HCT116 (cell line): ENCODE measurements at regions not wholly inside any gene's neighbourhood (a gene's known extent, or its start where the extent isn't known, plus 50 kb on each side); places are given as distances from the start of the nearest gene placed in this dataset.
"Not testable (repeated sequence)": the region's sequence is repeated elsewhere in the genome, so short reads cannot be mapped to it uniquely, and the experiment has no call there.

Experiments used
- ATAC-seq: fragments of 200-7000 bp; cut with Tn5 transposase; 2 replicates; pipeline ENCODE4 v1.9.1; 2020; ENCODE audit warnings: mild to moderate bottlenecking, moderate library complexity
- BruUV-seq: library from RNA; stranded (reverse); fragments of 400-500 nt; replicated peaks from 2 replicates; lab custom pipeline; 2021; lab: Mats Ljungman, UMichigan
- CTCF ChIA-PET: fragments of 300-600 bp; sonication (Branson Sonifier 250); formaldehyde crosslinking; loops from one replicate; lab custom pipeline; 2021; ENCODE audit warnings: antibody characterized with exemption; lab: Charles Lee
- POLR2A ChIA-PET: fragments of 300-600, 350-600 bp; sonication (Branson Sonifier 250); formaldehyde crosslinking; loops from one replicate; lab custom pipeline; 2021; ENCODE audit warnings: antibody characterized with exemption; lab: Charles Lee
- RAD21 ChIA-PET, 2 experiments: fragments of 300-600 bp; sonication (Branson Sonifier 250); formaldehyde crosslinking; loops; one replicate each; lab custom pipeline; 2023; ENCODE audit warnings: low total read pairs in 2 of 2; ENCODE audit not compliant: uncharacterized antibody in 2 of 2, unreplicated experiment in 2 of 2, low non-redundant PET in 1 of 2; lab: Charles Lee
- DNase-seq: peaks from one replicate; pipeline ENCODE4 v3.0.0-alpha.2; 2010; ENCODE audit warnings: low read depth, low spot score
- H2AFZ ChIP-seq: fragments of 200-600 bp; shearing (Covaris generic), sonication (generic); 2 replicates; pipeline ENCODE4 v1.6.1; 2017; ENCODE audit warnings: low read depth, mixed run types, mixed read lengths, antibody characterized with exemption, low read length; ENCODE audit not compliant: poor library complexity, severe bottlenecking
- H3K27ac ChIP-seq: 2 replicates; pipeline ENCODE4 v1.5.1; 2012; ENCODE audit warnings: low read depth, low read length
- H3K27me3 ChIP-seq: fragments of 200-600 bp; sonication (generic); 2 replicates; pipeline ENCODE4 v1.6.1; 2016; ENCODE audit warnings: mixed run types, low read length, mixed read lengths; ENCODE audit not compliant: insufficient read depth
- H3K36me3 ChIP-seq, 2 experiments: fragments of 200-500 bp in 1 of 2; fragments of 200-600 bp in 1 of 2; sonication (Bioruptor generic) in 1 of 2; sonication (generic) in 1 of 2; 2 replicates each; pipeline versions ENCODE4 v1.5.1 to v1.6.1; 2014 to 2016; ENCODE audit warnings: low read length in 2 of 2, inconsistent platforms in 1 of 2, mixed read lengths in 1 of 2, mixed run types in 1 of 2; ENCODE audit not compliant: insufficient read depth in 2 of 2, control insufficient read depth in 1 of 2
- H3K4me1 ChIP-seq, 2 experiments: fragments of 200-600 bp in 1 of 2; sonication (generic) in 1 of 2; 2 replicates each; pipeline versions ENCODE4 v1.5.1 to v1.6.1; 2012 to 2017; ENCODE audit warnings: low read length in 2 of 2, inconsistent platforms in 1 of 2, mild to moderate bottlenecking in 1 of 2, mixed read lengths in 1 of 2, mixed run types in 1 of 2, moderate library complexity in 1 of 2; ENCODE audit not compliant: insufficient read depth in 2 of 2, control insufficient read depth in 1 of 2
- H3K4me2 ChIP-seq: fragments of 200-600 bp; sonication (generic); 2 replicates; pipeline ENCODE4 v1.6.1; 2017; ENCODE audit warnings: mixed run types, low read length, mixed read lengths
- H3K4me3 ChIP-seq, 2 experiments: fragments of 200-600 bp in 1 of 2; sonication (generic) in 1 of 2; replicated peaks in 1 of 2; 2 replicates each; pipeline ENCODE4 v1.5.1; 2011 to 2016; ENCODE audit warnings: low read length in 2 of 2, control low read depth in 1 of 2, low read depth in 1 of 2, mild to moderate bottlenecking in 1 of 2, mixed read lengths in 1 of 2, mixed run types in 1 of 2
- H3K79me2 ChIP-seq: fragments of 200-600 bp; sonication (generic); 2 replicates; pipeline ENCODE4 v1.6.1; 2017; ENCODE audit warnings: mild to moderate bottlenecking, mixed run types, low read length, moderate library complexity, mixed read lengths; ENCODE audit not compliant: insufficient read depth
- H3K9ac ChIP-seq: fragments of 200-600 bp; sonication (generic); 2 replicates; pipeline ENCODE4 v1.6.1; 2016; ENCODE audit warnings: low read length, mixed read lengths
- H3K9me2 ChIP-seq: fragments of 200-600 bp; sonication (generic), shearing (Covaris generic); 2 replicates; pipeline ENCODE4 v1.6.1; 2017; ENCODE audit warnings: mixed run types, mild to moderate bottlenecking, moderate library complexity; ENCODE audit not compliant: insufficient read depth
- H3K9me3 ChIP-seq, 2 experiments: fragments of 200-500 bp in 1 of 2; fragments of 200-600 bp in 1 of 2; sonication (Bioruptor generic) in 1 of 2; sonication (generic) in 1 of 2; 2 replicates each; pipeline ENCODE4 v1.6.1; 2014 to 2017; ENCODE audit warnings: low read length in 2 of 2, mixed read lengths in 2 of 2, inconsistent platforms in 1 of 2, low read depth in 1 of 2, mild to moderate bottlenecking in 1 of 2, mixed run types in 1 of 2, moderate library complexity in 1 of 2; ENCODE audit not compliant: control insufficient read depth in 1 of 2, insufficient read depth in 1 of 2
- H4K20me1 ChIP-seq: fragments of 200-600 bp; sonication (generic), shearing (Covaris generic); 2 replicates; pipeline ENCODE4 v1.6.1; 2017; ENCODE audit warnings: mixed run types, mild to moderate bottlenecking, moderate library complexity; ENCODE audit not compliant: insufficient read depth
- CBX3 ChIP-seq: IDR thresholded peaks from 2 replicates; pipeline ENCODE4 v1.6.1; 2012; ENCODE audit warnings: low read depth
- SRF ChIP-seq: IDR thresholded peaks from 2 replicates; pipeline ENCODE4 v1.6.1; 2012; ENCODE audit warnings: low read depth
- intact Hi-C: fragments of 100-400 bp; cut with micrococcal nuclease; formaldehyde crosslinking; loops from 2 replicates; pipeline ENCODE4 v1.10.0; 2022
- TF ChIP-seq, protein P1 (sequence below): IDR thresholded peaks from 2 replicates; pipeline ENCODE4 v1.6.1; 2012

DNA sequence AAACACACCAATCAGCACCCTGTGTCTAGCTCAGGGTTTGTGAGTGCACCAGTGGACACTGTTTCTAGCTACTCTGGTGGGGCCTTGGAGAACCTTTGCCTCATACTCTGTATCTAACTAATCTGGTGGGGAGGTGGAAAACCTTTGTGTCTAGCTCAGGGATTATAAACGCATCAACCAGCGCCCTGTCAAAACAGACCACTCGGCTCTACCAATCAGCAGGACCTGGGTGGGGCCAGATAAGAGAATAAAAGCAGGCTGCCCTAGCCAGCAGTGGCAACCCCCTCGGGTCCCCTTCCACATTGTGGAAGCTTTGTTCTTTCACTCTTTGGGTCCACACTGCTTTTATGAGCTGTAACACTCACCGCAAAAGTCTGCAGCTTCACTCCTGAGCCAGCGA is 121.8 kb downstream of the FSCB start:
- POLR2A ChIA-PET, CTCF ChIA-PET, H3K4me2 ChIP-seq, H3K27ac ChIP-seq, DNase-seq, H3K79me2 ChIP-seq, H3K4me3 ChIP-seq, H3K9me2 ChIP-seq, H3K36me3 ChIP-seq, H4K20me1 ChIP-seq, intact Hi-C loops, BruUV-seq, RAD21 ChIA-PET, H2AFZ ChIP-seq, H3K9me3 ChIP-seq, H3K4me1 ChIP-seq, H3K9ac ChIP-seq, ATAC-seq, H3K27me3 ChIP-seq: not testable (repeated sequence)

DNA sequence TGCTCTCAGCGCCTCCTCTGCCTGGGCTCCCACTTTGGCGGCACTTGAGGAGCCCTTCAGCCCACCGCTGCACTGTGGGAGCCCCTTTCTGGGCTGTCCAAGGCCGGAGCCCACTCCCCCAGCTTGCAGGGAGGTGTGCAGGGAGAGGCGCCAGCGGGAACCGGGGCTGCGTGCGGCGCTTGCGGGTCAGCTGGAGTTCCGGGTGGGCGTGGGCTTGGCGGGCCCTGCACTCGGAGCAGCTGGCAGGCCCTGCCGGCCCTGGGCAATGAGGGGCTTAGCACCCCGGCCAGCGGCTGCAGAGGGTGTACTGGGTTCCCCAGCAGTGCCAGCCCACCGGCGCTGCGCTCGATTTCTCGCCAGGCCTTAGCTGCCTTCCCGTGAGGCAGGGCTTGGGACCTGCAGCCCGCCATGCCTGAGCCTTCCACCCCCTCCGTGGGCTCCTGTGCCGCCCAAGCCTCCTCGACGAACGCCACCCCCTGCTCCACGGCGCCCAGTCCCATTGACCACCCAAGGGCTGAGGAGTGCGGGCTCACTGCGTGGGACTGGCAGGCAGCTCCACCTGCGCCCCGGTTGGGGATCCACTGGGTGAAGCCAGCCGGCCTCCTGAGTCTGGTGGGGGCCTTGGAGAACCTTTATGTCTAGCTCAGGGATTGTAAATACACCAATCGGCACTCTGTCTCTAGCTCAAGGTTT is 122.3 kb downstream of the FSCB start:
- H3K9me3 ChIP-seq, CTCF ChIA-PET, DNase-seq, H3K4me1 ChIP-seq, H4K20me1 ChIP-seq, intact Hi-C loops, RAD21 ChIA-PET, POLR2A ChIA-PET, H2AFZ ChIP-seq, H3K79me2 ChIP-seq, BruUV-seq, H3K27me3 ChIP-seq, H3K27ac ChIP-seq, H3K36me3 ChIP-seq, ATAC-seq, H3K4me3 ChIP-seq, H3K4me2 ChIP-seq, H3K9ac ChIP-seq, H3K9me2 ChIP-seq: not testable (repeated sequence)

DNA sequence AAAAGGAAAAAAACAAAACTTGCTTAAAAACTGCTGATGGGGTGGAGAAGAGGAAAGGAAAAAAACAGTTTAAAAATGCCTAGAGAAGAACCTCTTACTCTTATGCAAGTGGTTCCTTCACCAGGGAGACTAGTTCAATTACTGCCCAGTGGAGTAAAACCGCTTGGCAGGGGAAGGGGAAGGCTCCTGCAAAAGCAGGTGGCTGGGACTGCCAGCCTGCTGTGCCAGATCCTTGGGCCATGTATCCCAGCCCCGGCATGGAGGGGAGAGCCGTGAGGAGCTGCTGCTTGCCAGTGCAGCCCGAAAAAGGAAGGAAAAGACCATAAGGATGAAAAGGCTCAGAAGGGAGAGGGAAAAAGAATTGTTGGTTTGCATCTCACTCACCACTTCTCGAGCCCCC is 123.0 kb downstream of the FSCB start:
- DNase-seq = no peak
- Histone ChIP-seq H3K4me3 (no peak overlapping the region), H3K9me3 (no peaks in the 10 kb centered on the region), H3K79me2 (no peaks in the 10 kb centered on the region), H2AFZ (no peak overlapping the region), H4K20me1 (no peaks in the 10 kb centered on the region), H3K27me3 (no peaks in the 10 kb centered on the region), H3K36me3 (no peaks in the 10 kb centered on the region), H3K27ac (no peak overlapping the region), H3K9ac (no peak overlapping the region), H3K4me2 (no peak overlapping the region), H3K4me1 (no peaks in the 10 kb centered on the region), H3K9me2 (no peaks in the 10 kb centered on the region)
- CTCF ChIA-PET = no interaction called here
- TF ChIP-seq, protein P1, sequence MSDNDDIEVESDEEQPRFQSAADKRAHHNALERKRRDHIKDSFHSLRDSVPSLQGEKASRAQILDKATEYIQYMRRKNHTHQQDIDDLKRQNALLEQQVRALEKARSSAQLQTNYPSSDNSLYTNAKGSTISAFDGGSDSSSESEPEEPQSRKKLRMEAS = no peak
- no peak for TF ChIP-seq SRF
- TF ChIP-seq CBX3 = no peak
- no TSS peak for BruUV-seq
- intact Hi-C loops = no loop called here
- ATAC-seq = no peak
- RAD21 ChIA-PET = no interaction called here
- POLR2A ChIA-PET = no interaction called here
